LNCAP (cell line): ENCODE measurements at regions not wholly inside any gene's neighbourhood (a gene's known extent, or its start where the extent isn't known, plus 50 kb on each side); places are given as distances from the start of the nearest gene placed in this dataset.

Source experiments
- CTCF ChIP-seq: fragments of 450-650 bp; IDR thresholded peaks from 2 replicates; pipeline ENCODE4 v1.5.1; 2017; ENCODE audit warnings: mild to moderate bottlenecking

DNA sequence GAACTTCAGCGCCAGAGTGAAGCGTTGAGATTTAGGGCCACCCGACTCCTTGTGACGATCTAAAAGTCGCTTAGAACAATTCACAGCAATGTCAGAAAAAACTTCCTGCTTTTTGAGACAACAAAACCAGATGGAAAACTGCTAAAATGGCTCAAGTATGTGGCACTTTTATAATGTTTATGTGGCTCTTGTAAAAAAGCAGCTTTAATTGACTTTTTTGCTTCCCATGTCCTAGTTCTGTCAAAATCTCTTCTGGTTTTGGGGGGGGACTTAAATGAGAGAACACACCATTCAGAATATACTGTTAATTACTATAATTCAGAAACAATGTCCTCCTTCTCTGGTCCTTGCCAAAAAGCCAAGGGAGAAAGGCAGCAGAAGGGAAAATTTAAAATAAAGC lies 154.7 kb upstream of the LSM14A start:
- TF ChIP-seq CTCF: no peak

GRCh38 chr19:34018546-34018945 lies 153.8 kb upstream of the LSM14A start:
- no peak for TF ChIP-seq CTCF

- no peak for TF ChIP-seq CTCF
Measured at GRCh38 chr19:34023381-34023780, 148.9 kb upstream of the LSM14A start.

GRCh38 chr19:34033880-34034279 lies 138.4 kb upstream of the LSM14A start:
- no peak for TF ChIP-seq CTCF

DNA sequence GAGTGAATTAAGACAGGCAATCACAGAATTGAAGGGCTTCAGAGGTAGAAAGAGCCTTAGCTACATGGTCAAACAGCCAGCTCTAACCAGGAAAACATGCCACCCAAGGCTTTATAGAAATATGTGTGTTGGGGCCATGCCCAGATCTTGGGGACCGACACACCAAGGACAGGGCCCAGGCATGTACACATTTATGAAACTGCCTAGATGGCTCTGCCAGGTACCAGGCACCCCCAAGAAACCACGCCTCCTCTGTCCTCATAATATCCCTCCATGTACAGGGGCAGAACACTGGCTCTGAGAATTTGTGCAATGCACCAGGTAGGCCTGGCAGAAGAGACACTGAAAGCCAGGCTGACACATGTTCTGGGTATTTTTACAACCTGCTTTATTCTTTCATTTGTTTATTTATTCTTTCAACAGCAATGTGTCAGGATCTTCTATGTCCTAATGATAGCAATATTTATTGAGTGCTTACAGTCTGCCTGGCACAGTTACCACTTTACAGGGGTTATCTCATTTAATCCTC lies 137.9 kb upstream of the LSM14A start:
- no peak for TF ChIP-seq CTCF

GRCh38 chr19:34041925-34042521 lies 130.3 kb upstream of the LSM14A start:
- TF ChIP-seq CTCF: peak; percentile 99

DNA sequence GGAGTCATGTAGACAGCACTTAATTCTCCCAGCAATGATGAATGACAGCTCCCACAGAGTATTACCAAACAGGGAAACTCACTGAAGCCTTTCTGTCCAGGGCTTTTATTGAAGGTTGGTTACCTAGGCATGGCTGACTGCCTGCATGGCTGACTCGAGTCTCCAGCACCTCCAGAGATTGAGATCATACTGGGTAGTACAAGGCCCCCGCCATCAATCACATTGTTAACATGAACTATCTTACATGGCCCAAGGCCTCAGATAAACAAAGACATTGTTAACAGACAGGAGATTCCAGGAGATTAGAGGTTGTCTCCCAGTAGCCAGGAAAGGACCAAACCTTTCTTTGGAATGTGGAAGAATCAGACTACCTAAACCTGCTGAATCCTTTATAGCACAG lies 128.3 kb upstream of the LSM14A start:
- no peak for TF ChIP-seq CTCF

DNA sequence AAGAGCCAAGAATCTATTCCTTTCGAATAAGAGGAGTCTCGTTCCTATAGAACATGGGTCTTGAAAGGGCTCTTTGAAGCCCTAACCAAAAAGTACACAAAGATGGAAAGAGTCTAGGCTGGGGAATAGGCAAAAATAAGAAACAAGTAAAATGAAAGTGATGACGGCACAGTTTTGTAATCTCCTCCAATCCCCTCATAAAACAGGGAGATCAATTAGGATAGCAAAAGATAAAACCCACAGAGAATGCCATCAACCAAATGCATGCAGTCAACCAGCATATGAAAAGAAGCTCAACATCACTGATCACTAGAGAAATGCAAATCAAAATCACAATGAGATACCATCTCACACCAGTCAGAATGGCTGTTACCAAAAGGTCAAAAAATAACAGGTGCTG lies 122.4 kb upstream of the LSM14A start:
- TF ChIP-seq CTCF: no peak
